GM13976 (cell line): ENCODE measurements at regions not wholly inside any gene's neighbourhood (a gene's known extent, or its start where the extent isn't known, plus 50 kb on each side); places are given as distances from the start of the nearest gene placed in this dataset.

ENCODE experiments used
- DNase-seq: peaks from one replicate; pipeline ENCODE4 v3.0.0; 2012; ENCODE audit warnings: low spot score
- CTCF ChIP-seq: IDR thresholded peaks from 2 replicates; pipeline ENCODE4 v1.5.1; 2012; ENCODE audit warnings: borderline replicate concordance, mild to moderate bottlenecking; ENCODE audit not compliant: insufficient read depth; ENCODE audit errors: extremely low read depth, missing control alignments, control extremely low read depth
- in situ Hi-C: fragments of 300-500 bp; cut with MboI; formaldehyde crosslinking; loops from one replicate; pipeline ENCODE4 v1.12.0; 2022; ENCODE audit warnings: low sequenced_read_pairs, mixed read lengths, inconsistent platforms; ENCODE audit not compliant: unreplicated experiment

- no peak for TF ChIP-seq CTCF
- DNase-seq: no peak
- in situ Hi-C loops: no loop called here
Measured at GRCh38 chr6:167643223-167643622, 183.5 kb upstream of the AFDN start.

DNA sequence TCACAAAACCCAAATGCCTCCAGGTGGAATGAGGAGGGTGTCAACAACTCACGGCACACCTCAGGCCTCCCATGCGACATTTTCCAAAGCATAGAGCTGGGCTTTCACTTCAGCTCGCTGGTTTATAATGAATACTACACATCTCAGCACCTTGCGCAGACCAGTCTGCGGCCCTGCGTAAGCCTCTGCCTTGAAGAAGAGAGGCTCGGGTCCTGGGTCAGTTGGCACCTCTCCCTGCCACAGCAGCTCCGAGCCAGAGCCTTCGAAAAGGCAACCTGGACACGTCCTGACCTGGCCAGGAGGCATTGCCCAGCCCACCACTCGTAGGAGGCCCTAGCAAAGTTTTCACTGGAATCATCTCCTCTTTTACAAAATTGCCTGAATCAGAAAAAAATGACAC, 183.0 kb upstream of the AFDN start:
- no peak for TF ChIP-seq CTCF
- in situ Hi-C loops: no loop called here
- DNase-seq: no peak

GRCh38 chr6:167644412-167645132, 182.1 kb upstream of the AFDN start:
- no peak for TF ChIP-seq CTCF
- no peak for DNase-seq
- in situ Hi-C loops: no loop called here

DNA sequence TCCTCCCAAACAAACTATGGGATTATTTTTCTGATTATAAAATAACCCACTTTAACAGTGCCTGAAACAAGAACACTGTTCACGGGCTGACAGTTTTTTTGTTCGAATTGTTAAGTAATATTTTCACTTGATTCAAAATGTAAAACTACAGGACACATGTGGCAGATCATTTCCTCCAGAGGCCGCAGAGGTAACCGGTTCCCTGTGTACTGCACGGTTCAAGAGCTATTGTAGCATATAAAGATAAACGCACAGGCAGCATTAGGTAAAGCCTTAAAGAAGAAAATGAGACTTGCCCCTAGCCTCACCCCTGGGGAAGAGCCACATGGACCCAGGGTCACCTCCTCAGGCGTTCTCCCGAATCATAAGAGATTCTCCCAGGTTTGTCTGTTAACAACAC, 181.3 kb upstream of the AFDN start:
- in situ Hi-C loops: no loop called here
- DNase-seq: no peak
- TF ChIP-seq CTCF: no peak

DNA sequence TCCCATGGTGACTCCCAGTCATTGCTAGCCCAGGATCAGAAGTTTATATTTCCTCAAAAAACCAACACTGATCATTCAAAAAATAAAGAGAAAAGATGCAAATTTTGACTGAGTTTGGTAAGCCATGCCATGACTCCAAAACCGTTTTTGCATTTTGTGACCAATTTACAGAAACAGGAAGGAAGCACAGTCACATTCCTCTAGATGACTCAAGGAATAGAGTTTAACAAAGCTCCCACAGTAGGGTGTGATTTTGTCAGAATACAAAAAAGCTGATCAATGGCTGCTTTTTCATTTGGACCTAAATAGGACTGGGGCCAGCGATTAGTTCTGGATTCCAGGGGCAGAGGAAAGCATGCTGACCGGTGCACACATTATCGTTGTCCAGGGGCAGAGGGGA, 179.4 kb upstream of the AFDN start:
- in situ Hi-C loops: no loop called here
- no peak for TF ChIP-seq CTCF
- DNase-seq: no peak

GRCh38 chr6:167647737-167648470, 178.8 kb upstream of the AFDN start:
- DNase-seq: no peak
- in situ Hi-C loops: no loop called here
- TF ChIP-seq CTCF: no peak
